GM10266 (cell line): ENCODE measurements at regions not wholly inside any gene's neighbourhood (a gene's known extent, or its start where the extent isn't known, plus 50 kb on each side); places are given as distances from the start of the nearest gene placed in this dataset.

ENCODE experiments used
- DNase-seq: peaks from one replicate; pipeline ENCODE4 v3.0.0; 2012; ENCODE audit errors: extremely low spot score
- CTCF ChIP-seq: IDR thresholded peaks from 2 replicates; pipeline ENCODE4 v1.5.1; 2012; ENCODE audit warnings: mild to moderate bottlenecking, low read depth; ENCODE audit not compliant: control insufficient read depth, insufficient read depth; ENCODE audit errors: missing control alignments

- DNase-seq = no peak
- no peak for TF ChIP-seq CTCF
Measured at GRCh38 chr12:38160318-38161122, 156.1 kb upstream of the ALG10B start.

DNA sequence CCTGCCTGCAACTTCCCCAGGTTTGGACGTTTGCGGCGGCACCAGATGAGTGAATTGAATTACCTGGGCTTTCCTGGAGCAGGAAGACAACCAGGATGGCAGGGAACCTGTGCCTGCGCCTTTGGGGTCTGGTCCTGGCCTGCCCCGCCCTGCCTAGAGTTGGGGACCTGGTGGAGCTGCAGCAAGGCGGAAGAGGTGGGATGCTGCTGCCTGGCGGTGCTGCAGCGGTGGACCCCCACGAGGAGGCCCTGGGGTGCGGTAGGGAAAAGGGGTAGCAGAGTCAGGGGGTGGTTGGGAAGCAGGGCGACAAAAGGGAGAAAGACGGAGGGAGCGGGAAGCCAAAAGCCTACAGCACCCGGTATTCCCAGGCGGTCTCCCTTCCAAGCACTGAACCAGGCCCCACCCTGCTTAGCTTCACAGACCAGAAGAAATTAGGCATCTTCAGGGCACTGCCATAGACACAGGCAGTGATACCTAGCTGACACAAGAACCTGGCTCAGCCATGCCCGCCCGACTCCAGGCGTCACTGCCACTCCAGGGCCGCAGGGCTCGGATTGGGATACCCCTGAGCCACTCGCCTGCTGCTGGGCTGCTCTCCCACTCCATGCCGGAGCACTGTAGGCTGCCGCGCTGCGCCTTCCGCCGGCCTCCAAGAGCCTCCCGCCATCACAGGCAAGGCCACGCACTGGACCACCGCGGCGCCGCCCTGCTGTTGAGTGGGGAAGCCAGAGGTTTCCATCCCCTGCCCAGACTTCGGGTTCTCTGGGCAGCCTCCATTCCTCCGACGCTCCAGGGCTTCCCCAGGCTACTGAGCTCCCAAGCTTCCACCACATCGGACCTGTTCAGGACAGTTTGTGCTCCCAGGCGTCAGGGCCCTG, 155.2 kb upstream of the ALG10B start:
- DNase-seq = no peak
- TF ChIP-seq CTCF = no peak

DNA sequence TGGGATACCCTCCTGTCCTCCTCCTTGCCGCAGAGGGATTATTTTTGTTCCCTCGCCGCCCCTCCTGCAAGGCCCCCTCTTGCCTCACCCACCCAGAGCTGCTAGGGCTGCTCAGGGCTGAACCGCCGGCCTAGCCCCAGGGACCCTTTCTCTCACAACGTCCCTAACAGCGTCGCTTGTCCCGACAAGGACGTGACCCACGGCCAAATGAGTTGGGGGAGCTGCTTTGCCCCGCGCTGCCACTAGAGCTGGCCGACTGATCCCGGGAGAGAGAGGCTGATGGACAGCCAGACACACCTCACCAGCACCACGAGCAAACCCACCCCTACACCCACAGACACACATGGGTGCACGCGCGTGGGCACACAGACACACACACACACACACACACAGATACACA, 154.6 kb upstream of the ALG10B start:
- no peak for DNase-seq
- no peak for TF ChIP-seq CTCF

DNA sequence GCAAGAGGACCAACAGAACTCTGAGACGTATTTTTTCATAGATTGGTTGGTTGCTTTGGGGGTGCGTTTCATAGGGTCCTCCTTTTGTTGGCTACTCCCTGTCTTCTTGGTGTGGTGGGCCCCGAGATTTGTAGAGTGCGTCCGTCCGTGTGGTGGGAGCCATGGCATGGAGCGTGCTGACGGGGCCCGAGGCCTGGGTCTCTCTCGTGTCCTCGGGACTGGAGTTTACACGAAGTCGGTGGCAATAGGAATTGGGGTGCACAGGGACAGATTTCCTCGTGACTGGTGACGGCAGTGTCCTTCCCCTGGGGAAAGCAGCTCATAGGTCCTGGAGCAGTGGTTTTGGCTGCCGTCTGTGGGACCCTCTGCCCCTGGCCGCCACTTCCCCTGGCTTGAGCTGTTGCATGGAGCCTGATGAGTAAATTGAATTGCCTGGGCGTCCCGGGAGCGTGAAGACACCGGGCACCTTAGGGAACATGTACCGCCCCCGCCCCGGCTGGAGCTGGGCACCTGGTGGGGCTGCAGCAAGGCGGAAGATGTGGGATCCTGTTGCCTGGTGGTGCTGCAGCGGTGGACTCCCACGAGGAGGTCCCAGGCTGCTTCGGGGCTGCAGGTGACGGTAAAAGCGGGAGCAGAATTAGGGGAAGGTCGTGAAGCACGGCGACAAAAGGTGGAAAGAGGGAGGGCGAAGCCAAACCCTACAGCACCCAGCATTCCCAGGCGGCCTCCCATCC, 153.7 kb upstream of the ALG10B start:
- DNase-seq = no peak
- no peak for TF ChIP-seq CTCF

GRCh38 chr12:38163442-38163801, 153.2 kb upstream of the ALG10B start:
- TF ChIP-seq CTCF = no peak
- no peak for DNase-seq

GRCh38 chr12:38166225-38166624, 150.3 kb upstream of the ALG10B start:
- TF ChIP-seq CTCF = no peak
- no peak for DNase-seq
